ENCODE measurements at regions not wholly inside any gene's neighbourhood (a gene's known extent, or its start where the extent isn't known, plus 50 kb on each side); places are given as distances from the start of the nearest gene placed in this dataset.

DNA sequence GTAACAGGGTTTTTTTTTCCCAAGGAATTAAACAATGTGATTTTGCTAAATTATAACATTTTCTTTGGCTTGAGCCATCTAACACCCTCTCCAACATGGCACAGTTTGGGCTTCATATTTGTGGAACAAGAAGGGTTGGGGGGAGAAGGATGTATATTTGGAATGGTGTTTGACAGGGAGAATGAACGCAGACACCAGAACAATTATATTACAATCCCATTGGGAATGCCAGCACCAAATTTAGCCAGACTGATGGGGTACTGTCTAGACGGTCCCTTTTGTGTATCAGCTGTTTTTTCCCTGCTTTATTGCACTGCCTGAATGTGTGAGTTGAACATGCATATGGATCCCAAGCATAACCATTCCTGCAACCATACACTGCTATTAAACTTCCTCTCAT, 130.9 kb upstream of the TMEM161B start:
- TF ChIP-seq BHLHE40 (IDR thresholded peaks at IDR 0.05; ENCODE audit: borderline replicate concordance): no peak
- TF ChIP-seq HDGF (IDR thresholded peaks at IDR 0.05; ENCODE audit: borderline replicate concordance): no peak
- no peak for TF ChIP-seq TARDBP (IDR thresholded peaks at IDR 0.05)
- no peak for TF ChIP-seq ZNF384 (IDR thresholded peaks at IDR 0.05)
- no peak for TF ChIP-seq FOXM1 (IDR thresholded peaks at IDR 0.05; ENCODE audit: borderline replicate concordance)

Data from HEK293T (cell line).